PC-9 (cell line): ENCODE measurements at regions not wholly inside any gene's neighbourhood (a gene's known extent, or its start where the extent isn't known, plus 50 kb on each side); places are given as distances from the start of the nearest gene placed in this dataset.

ENCODE experiments used
- EZH2 ChIP-seq: fragments of 200-600 bp; sonication (generic); IDR thresholded peaks from 2 replicates; pipeline ENCODE4 v1.8.0; 2017; ENCODE audit warnings: antibody characterized with exemption, low read depth
- TF ChIP-seq, protein P1 (sequence below): fragments of 200-600 bp; sonication (generic); conservative IDR thresholded peaks from 2 replicates; pipeline ENCODE4 v1.6.1; 2017; ENCODE audit warnings: mixed run types, antibody characterized with exemption, mild to moderate bottlenecking, moderate library complexity

DNA sequence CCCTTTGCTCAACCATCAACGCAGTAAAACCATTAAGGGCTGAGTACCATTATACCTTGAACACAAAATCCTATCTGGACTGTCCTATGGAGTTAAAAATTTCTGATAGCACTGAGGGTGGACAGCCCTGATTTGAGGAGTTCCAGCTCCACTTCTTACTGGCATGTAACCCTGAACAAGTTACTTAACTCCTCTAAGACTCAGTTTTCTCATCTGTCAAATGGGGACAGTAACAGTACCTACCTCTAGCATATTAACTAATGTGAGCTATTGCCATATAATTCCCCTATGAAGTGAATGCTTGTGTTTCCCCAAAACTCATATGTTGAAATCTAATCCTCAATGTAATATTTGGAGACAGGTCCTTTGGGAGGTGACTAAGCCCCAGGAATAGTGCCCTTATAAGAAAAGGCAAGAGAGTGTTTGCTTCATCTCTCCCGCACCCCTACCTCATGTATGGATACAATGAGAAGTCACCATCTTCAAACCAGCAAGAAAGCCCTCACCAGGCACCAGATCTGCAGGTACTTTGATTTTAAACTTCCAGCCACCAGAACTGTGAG is 61.9 kb upstream of the DOCK9 start:
- TF ChIP-seq, protein P1, sequence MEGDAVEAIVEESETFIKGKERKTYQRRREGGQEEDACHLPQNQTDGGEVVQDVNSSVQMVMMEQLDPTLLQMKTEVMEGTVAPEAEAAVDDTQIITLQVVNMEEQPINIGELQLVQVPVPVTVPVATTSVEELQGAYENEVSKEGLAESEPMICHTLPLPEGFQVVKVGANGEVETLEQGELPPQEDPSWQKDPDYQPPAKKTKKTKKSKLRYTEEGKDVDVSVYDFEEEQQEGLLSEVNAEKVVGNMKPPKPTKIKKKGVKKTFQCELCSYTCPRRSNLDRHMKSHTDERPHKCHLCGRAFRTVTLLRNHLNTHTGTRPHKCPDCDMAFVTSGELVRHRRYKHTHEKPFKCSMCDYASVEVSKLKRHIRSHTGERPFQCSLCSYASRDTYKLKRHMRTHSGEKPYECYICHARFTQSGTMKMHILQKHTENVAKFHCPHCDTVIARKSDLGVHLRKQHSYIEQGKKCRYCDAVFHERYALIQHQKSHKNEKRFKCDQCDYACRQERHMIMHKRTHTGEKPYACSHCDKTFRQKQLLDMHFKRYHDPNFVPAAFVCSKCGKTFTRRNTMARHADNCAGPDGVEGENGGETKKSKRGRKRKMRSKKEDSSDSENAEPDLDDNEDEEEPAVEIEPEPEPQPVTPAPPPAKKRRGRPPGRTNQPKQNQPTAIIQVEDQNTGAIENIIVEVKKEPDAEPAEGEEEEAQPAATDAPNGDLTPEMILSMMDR = no peak
- no peak for TF ChIP-seq EZH2
